Stimulated activated CD4-positive, alpha-beta T cell treated with anti-CD3 and anti-CD28 coated beads, Interleukin-4, amount 100 ng/mL, for 1 hour (primary cell): ENCODE measurements at regions not wholly inside any gene's neighbourhood (a gene's known extent, or its start where the extent isn't known, plus 50 kb on each side); places are given as distances from the start of the nearest gene placed in this dataset.
"Not testable (repeated sequence)": the region's sequence is repeated elsewhere in the genome, so short reads cannot be mapped to it uniquely, and the experiment has no call there.

Experiments used
- DNase-seq: peaks from one replicate; pipeline ENCODE4 v3.0.0-alpha.2; 2020

- DNase-seq, result not testable (repeated sequence)
Measured at GRCh38 chr21:28032652-28033051, 960.0 kb downstream of the LTN1 start.

- not testable (repeated sequence) for DNase-seq
Measured at GRCh38 chr21:28031066-28031465, 961.6 kb downstream of the LTN1 start.

- no peak for DNase-seq
Measured at GRCh38 chr21:28025111-28025510, 967.6 kb downstream of the LTN1 start.

GRCh38 chr21:28018741-28019669 lies 973.7 kb downstream of the LTN1 start:
- no peak for DNase-seq

GRCh38 chr21:28018213-28018612 lies 974.5 kb downstream of the LTN1 start:
- DNase-seq, result no peak

GRCh38 chr21:28016571-28016970 lies 976.1 kb downstream of the LTN1 start:
- DNase-seq, result no peak

- not testable (repeated sequence) for DNase-seq
Measured at GRCh38 chr21:28013123-28013522, 979.6 kb downstream of the LTN1 start.

GRCh38 chr21:28011970-28012369 lies 980.7 kb downstream of the LTN1 start:
- DNase-seq, result not testable (repeated sequence)

GRCh38 chr21:28008245-28008644 lies 984.4 kb downstream of the LTN1 start:
- DNase-seq, result not testable (repeated sequence)

- DNase-seq, result not testable (repeated sequence)
Measured at GRCh38 chr21:28003627-28004026, 989.0 kb downstream of the LTN1 start.

GRCh38 chr21:27996906-27997305 lies 995.8 kb downstream of the LTN1 start:
- DNase-seq, result not testable (repeated sequence)

- not testable (repeated sequence) for DNase-seq
Measured at GRCh38 chr21:27984663-27985325, 1007.9 kb downstream of the LTN1 start.

- not testable (repeated sequence) for DNase-seq
Measured at GRCh38 chr21:27979446-27979845, 1012.6 kb upstream of the ADAMTS5 start.

GRCh38 chr21:27975514-27975913 lies 1008.6 kb upstream of the ADAMTS5 start:
- DNase-seq, result no peak

GRCh38 chr21:27974152-27974551 lies 1007.3 kb upstream of the ADAMTS5 start:
- not testable (repeated sequence) for DNase-seq

GRCh38 chr21:27968240-27968639 lies 1001.4 kb upstream of the ADAMTS5 start:
- DNase-seq, result not testable (repeated sequence)

- DNase-seq, result no peak
Measured at GRCh38 chr21:27954543-27955165, 987.8 kb upstream of the ADAMTS5 start.

- DNase-seq, result no peak
Measured at GRCh38 chr21:27953340-27954045, 986.6 kb upstream of the ADAMTS5 start.

- not testable (repeated sequence) for DNase-seq
Measured at GRCh38 chr21:27949093-27949492, 982.2 kb upstream of the ADAMTS5 start.

- not testable (repeated sequence) for DNase-seq
Measured at GRCh38 chr21:27930108-27930767, 963.4 kb upstream of the ADAMTS5 start.

GRCh38 chr21:27929179-27929578 lies 962.3 kb upstream of the ADAMTS5 start:
- DNase-seq, result not testable (repeated sequence)

GRCh38 chr21:27928534-27929115 lies 961.7 kb upstream of the ADAMTS5 start:
- not testable (repeated sequence) for DNase-seq
